Neural cell (in vitro differentiated cells): ENCODE measurements at regions not wholly inside any gene's neighbourhood (a gene's known extent, or its start where the extent isn't known, plus 50 kb on each side); places are given as distances from the start of the nearest gene placed in this dataset.

Source experiments
- H2AFZ ChIP-seq: fragments of 200-600, 300-800 bp; sonication (generic), shearing (Covaris generic); 2 replicates; pipeline ENCODE4 v1.6.0; 2014; ENCODE audit warnings: low read depth, mild to moderate bottlenecking, antibody characterized with exemption, low read length, moderate library complexity
- H3F3A ChIP-seq: fragments of 200-600 bp; shearing (Covaris generic); 2 replicates; pipeline ENCODE4 v1.6.1; 2016; ENCODE audit warnings: mild to moderate bottlenecking, moderate library complexity, mixed read lengths, antibody characterized with exemption, low read length; ENCODE audit not compliant: insufficient read depth, poor library complexity, severe bottlenecking
- H3K27ac ChIP-seq: fragments of 200-600, 300-800 bp; sonication (generic), shearing (Covaris generic); 2 replicates; pipeline ENCODE4 v1.5.1; 2014; ENCODE audit warnings: mild to moderate bottlenecking, low read length, moderate library complexity
- H3K27me3 ChIP-seq: fragments of 300-800, 200-600 bp; sonication (generic), shearing (Covaris generic); 2 replicates; pipeline ENCODE4 v1.6.0; 2014; ENCODE audit warnings: mild to moderate bottlenecking, low read depth, low read length, moderate library complexity; ENCODE audit not compliant: insufficient read depth
- H3K36me3 ChIP-seq: fragments of 300-800, 200-600 bp; sonication (generic), shearing (Covaris generic); 2 replicates; pipeline ENCODE4 v1.5.1; 2014; ENCODE audit warnings: mild to moderate bottlenecking, antibody characterized with exemption, low read length, moderate library complexity; ENCODE audit not compliant: insufficient read depth
- H3K4me2 ChIP-seq: fragments of 300-800, 200-600 bp; sonication (generic), shearing (Covaris generic); 2 replicates; pipeline ENCODE4 v1.6.0; 2014; ENCODE audit warnings: mild to moderate bottlenecking, low read length
- H3K4me3 ChIP-seq: fragments of 300-800, 200-600 bp; sonication (generic), shearing (Covaris generic); 2 replicates; pipeline ENCODE4 v1.5.1; 2014; ENCODE audit warnings: mild to moderate bottlenecking, low read length, moderate library complexity
- H3K79me2 ChIP-seq: fragments of 200-600 bp; shearing (Covaris generic); replicated peaks from 2 replicates; pipeline ENCODE4 v1.6.0; 2014; ENCODE audit warnings: mild to moderate bottlenecking, low read length, moderate library complexity; ENCODE audit not compliant: insufficient read depth
- H3K9ac ChIP-seq: fragments of 300-800, 200-600 bp; sonication (generic), shearing (Covaris generic); 2 replicates; pipeline ENCODE4 v1.6.1; 2016; ENCODE audit warnings: mild to moderate bottlenecking, low read length, mixed read lengths
- H3K9me2 ChIP-seq: fragments of 200-600 bp; shearing (Covaris generic); 2 replicates; pipeline ENCODE4 v1.6.1; 2016; ENCODE audit warnings: mild to moderate bottlenecking, low read length, mixed read lengths; ENCODE audit not compliant: insufficient read depth
- H3K9me3 ChIP-seq: fragments of 200-600, 300-800 bp; sonication (generic), shearing (Covaris generic); 2 replicates; pipeline ENCODE4 v1.6.1; 2016; ENCODE audit warnings: mild to moderate bottlenecking, mixed run types, low read length, moderate library complexity, mixed read lengths
- H4K20me1 ChIP-seq: fragments of 200-600 bp; shearing (Covaris generic); 2 replicates; pipeline ENCODE4 v1.6.1; 2016; ENCODE audit warnings: mild to moderate bottlenecking, mixed run types; ENCODE audit not compliant: insufficient read depth
- CTCF ChIP-seq: fragments of 450-650 bp; IDR thresholded peaks from 2 replicates; pipeline ENCODE4 v1.5.1; 2014; ENCODE audit warnings: antibody characterized with exemption, mild to moderate bottlenecking, moderate library complexity; ENCODE audit not compliant: poor library complexity, severe bottlenecking
- EP300 ChIP-seq: fragments of 450-650 bp; conservative IDR thresholded peaks from 2 replicates; pipeline ENCODE4 v1.6.1; 2014; ENCODE audit warnings: antibody characterized with exemption, mild to moderate bottlenecking, moderate library complexity; ENCODE audit not compliant: poor library complexity, severe bottlenecking
- EZH2 ChIP-seq: fragments of 200-600, 300-800 bp; shearing (Covaris generic), sonication (generic); IDR thresholded peaks from 2 replicates; pipeline ENCODE4 v1.6.1; 2014; ENCODE audit warnings: antibody characterized with exemption, low read length, borderline replicate concordance, mild to moderate bottlenecking; ENCODE audit not compliant: insufficient read depth, poor library complexity, severe bottlenecking
- MXI1 ChIP-seq: fragments of 450-650 bp; conservative IDR thresholded peaks from 2 replicates; pipeline ENCODE4 v1.6.1; 2014; ENCODE audit warnings: antibody characterized with exemption, mild to moderate bottlenecking; ENCODE audit not compliant: poor library complexity, severe bottlenecking
- POLR2AphosphoS5 ChIP-seq: IDR thresholded peaks from 2 replicates; pipeline ENCODE4 v1.6.1; 2012
- RAD21 ChIP-seq: fragments of 450-650 bp; conservative IDR thresholded peaks from 2 replicates; pipeline ENCODE4 v1.6.1; 2014; ENCODE audit warnings: antibody characterized with exemption, mild to moderate bottlenecking, moderate library complexity
- REST ChIP-seq: IDR thresholded peaks from 2 replicates; pipeline ENCODE4 v1.6.1; 2012; ENCODE audit warnings: borderline replicate concordance
- SMC3 ChIP-seq: fragments of 450-650 bp; conservative IDR thresholded peaks from 2 replicates; pipeline ENCODE4 v1.6.1; 2014; ENCODE audit warnings: antibody characterized with exemption, mild to moderate bottlenecking, moderate library complexity; ENCODE audit not compliant: poor library complexity
- TAF1 ChIP-seq: IDR thresholded peaks from 2 replicates; pipeline ENCODE4 v1.6.1; 2012; ENCODE audit warnings: low read depth

GRCh38 chr21:28099001-28099705 lies 893.5 kb downstream of the LTN1 start:
- no peak overlapping the region for H3K4me3 ChIP-seq
- no peak for TF ChIP-seq MXI1
- TF ChIP-seq EZH2 = no peak
- no peak overlapping the region for H3K9ac ChIP-seq
- H3F3A ChIP-seq = no peaks in the 10 kb centered on the region
- H3K9me3 ChIP-seq = no peaks in the 10 kb centered on the region
- no peaks in the 10 kb centered on the region for H3K79me2 ChIP-seq
- no peak overlapping the region for H2AFZ ChIP-seq
- no peaks in the 10 kb centered on the region for H3K27me3 ChIP-seq
- no peaks in the 10 kb centered on the region for H3K36me3 ChIP-seq
- no peaks in the 10 kb centered on the region for H4K20me1 ChIP-seq
- H3K9me2 ChIP-seq = no peaks in the 10 kb centered on the region
- no peak overlapping the region for H3K4me2 ChIP-seq
- no peak overlapping the region for H3K27ac ChIP-seq

GRCh38 chr21:28091466-28091865 lies 901.2 kb downstream of the LTN1 start:
- no peak overlapping the region for H3K9ac ChIP-seq
- no peaks in the 10 kb centered on the region for H3K27me3 ChIP-seq
- no peaks in the 10 kb centered on the region for H3K9me2 ChIP-seq
- H3K36me3 ChIP-seq = no peaks in the 10 kb centered on the region
- H3K4me2 ChIP-seq = no peak overlapping the region
- TF ChIP-seq EZH2 = no peak
- no peak for TF ChIP-seq EP300
- TF ChIP-seq MXI1 = no peak
- TF ChIP-seq RAD21 = no peak
- TF ChIP-seq POLR2AphosphoS5 = no peak
- no peaks in the 10 kb centered on the region for H4K20me1 ChIP-seq
- H2AFZ ChIP-seq = no peak overlapping the region
- no peaks in the 10 kb centered on the region for H3F3A ChIP-seq
- no peaks in the 10 kb centered on the region for H3K79me2 ChIP-seq
- H3K27ac ChIP-seq = no peak overlapping the region
- H3K9me3 ChIP-seq = no peaks in the 10 kb centered on the region
- H3K4me3 ChIP-seq = no peak overlapping the region

- Histone ChIP-seq H3K9me2 (no peaks in the 10 kb centered on the region), H3K36me3 (no peaks in the 10 kb centered on the region), H2AFZ (no peak overlapping the region), H3K4me2 (no peak overlapping the region), H3K4me3 (no peak overlapping the region), H3K9ac (no peak overlapping the region), H3K27me3 (no peaks in the 10 kb centered on the region), H3K9me3 (no peaks in the 10 kb centered on the region), H3F3A (no peaks in the 10 kb centered on the region), H4K20me1 (no peaks in the 10 kb centered on the region), H3K27ac (no peak overlapping the region), H3K79me2 (no peaks in the 10 kb centered on the region)
- no peak for TF ChIP-seq POLR2AphosphoS5
- TF ChIP-seq TAF1 = no peak
- TF ChIP-seq RAD21 = no peak
- no peak for TF ChIP-seq REST
- no peak for TF ChIP-seq EZH2
- no peak for TF ChIP-seq EP300
- TF ChIP-seq MXI1 = no peak
- no peak for TF ChIP-seq CTCF
- no peak for TF ChIP-seq SMC3
These were observed 902.1 kb downstream of the LTN1 start for GRCh38 chr21:28090546-28090945.
